H9 (cell line): ENCODE measurements at regions not wholly inside any gene's neighbourhood (a gene's known extent, or its start where the extent isn't known, plus 50 kb on each side); places are given as distances from the start of the nearest gene placed in this dataset.

Experiments used
- DNase-seq: peaks from one replicate; pipeline ENCODE4 v3.0.0-alpha.2; 2017
- H2AFZ ChIP-seq: one replicate; pipeline ENCODE4 v1.6.1; 2013; ENCODE audit warnings: mild to moderate bottlenecking, low read length, control low read depth, moderate library complexity
- H2AK5ac ChIP-seq: 2 replicates; pipeline ENCODE4 v1.6.1; 2013; ENCODE audit warnings: low read length, control low read depth, mixed read lengths; ENCODE audit not compliant: insufficient read length
- H2BK120ac ChIP-seq: one replicate; pipeline ENCODE4 v1.6.1; 2013; ENCODE audit warnings: low read depth, mild to moderate bottlenecking, low read length, control low read depth, inconsistent platforms; ENCODE audit not compliant: poor library complexity, severe bottlenecking
- H2BK12ac ChIP-seq: 2 replicates; pipeline ENCODE4 v1.6.1; 2013; ENCODE audit warnings: low read length, control low read depth, mixed read lengths, low read depth; ENCODE audit not compliant: insufficient read length
- H2BK15ac ChIP-seq: 2 replicates; pipeline ENCODE4 v1.6.1; 2013; ENCODE audit warnings: low read depth, low read length, control low read depth
- H2BK20ac ChIP-seq: one replicate; pipeline ENCODE4 v1.6.1; 2013; ENCODE audit warnings: low read depth, mild to moderate bottlenecking, low read length, control low read depth, inconsistent platforms; ENCODE audit not compliant: poor library complexity, severe bottlenecking
- H2BK5ac ChIP-seq: 2 replicates; pipeline ENCODE4 v1.6.1; 2013; ENCODE audit warnings: low read length, control low read depth, mixed read lengths; ENCODE audit not compliant: insufficient read length
- H3K14ac ChIP-seq: 2 replicates; pipeline ENCODE4 v1.6.1; 2013; ENCODE audit warnings: low read length, control low read depth; ENCODE audit not compliant: insufficient read depth
- H3K18ac ChIP-seq: 2 replicates; pipeline ENCODE4 v1.6.1; 2013; ENCODE audit warnings: low read depth, mild to moderate bottlenecking, mixed read lengths, low read length, control low read depth; ENCODE audit not compliant: insufficient read length
- H3K23ac ChIP-seq: 2 replicates; pipeline ENCODE4 v1.6.1; 2013; ENCODE audit warnings: low read length, control low read depth, mixed read lengths, low read depth; ENCODE audit not compliant: insufficient read length
- H3K23me2 ChIP-seq: 2 replicates; pipeline ENCODE4 v1.6.1; 2013; ENCODE audit warnings: low read depth, mild to moderate bottlenecking, mixed read lengths, low read length, control low read depth; ENCODE audit not compliant: insufficient read length, poor library complexity, severe bottlenecking
- H3K27ac ChIP-seq: 2 replicates; pipeline ENCODE4 v1.5.1; 2013; ENCODE audit warnings: low read length, control low read depth, mixed read lengths, low read depth; ENCODE audit not compliant: insufficient read length
- H3K27me3 ChIP-seq: 2 replicates; pipeline ENCODE4 v1.6.1; 2013; ENCODE audit warnings: low read length, control low read depth, inconsistent platforms; ENCODE audit not compliant: insufficient read depth
- H3K4ac ChIP-seq: 2 replicates; pipeline ENCODE4 v1.6.1; 2013; ENCODE audit warnings: low read depth, mild to moderate bottlenecking, control low read depth, inconsistent platforms, low read length, moderate library complexity
- H3K4me1 ChIP-seq: 2 replicates; pipeline ENCODE4 v1.6.1; 2013; ENCODE audit warnings: low read length, control low read depth, inconsistent platforms; ENCODE audit not compliant: insufficient read depth
- H3K4me2 ChIP-seq: 2 replicates; pipeline ENCODE4 v1.6.1; 2013; ENCODE audit warnings: low read length, control low read depth, mixed read lengths; ENCODE audit not compliant: insufficient read length, insufficient read depth
- H3K56ac ChIP-seq: 2 replicates; pipeline ENCODE4 v1.6.1; 2013; ENCODE audit warnings: low read depth, mild to moderate bottlenecking, mixed read lengths, low read length, control low read depth; ENCODE audit not compliant: insufficient read length
- H3K79me1 ChIP-seq: 2 replicates; pipeline ENCODE4 v1.6.1; 2013; ENCODE audit warnings: low read depth, mild to moderate bottlenecking, moderate library complexity, low read length, control low read depth, inconsistent platforms; ENCODE audit not compliant: insufficient read depth, poor library complexity, severe bottlenecking
- H3K79me2 ChIP-seq: 2 replicates; pipeline ENCODE4 v1.6.1; 2013; ENCODE audit warnings: low read length, control low read depth, inconsistent platforms; ENCODE audit not compliant: insufficient read depth
- H3K9ac ChIP-seq: 2 replicates; pipeline ENCODE4 v1.6.1; 2013; ENCODE audit warnings: low read length, control low read depth, mixed read lengths; ENCODE audit not compliant: insufficient read length; ENCODE audit errors: extremely low read depth
- H3K9me3 ChIP-seq: one replicate; pipeline ENCODE4 v1.6.1; 2013; ENCODE audit warnings: low read depth, low read length, inconsistent platforms; ENCODE audit not compliant: control insufficient read depth
- H3T11ph ChIP-seq: one replicate; pipeline ENCODE4 v1.6.1; 2013; ENCODE audit warnings: mild to moderate bottlenecking, low read length, control low read depth, inconsistent platforms
- H4K20me1 ChIP-seq: one replicate; pipeline ENCODE4 v1.6.1; 2013; ENCODE audit not compliant: control insufficient read depth, insufficient read length, insufficient read depth
- H4K5ac ChIP-seq: 2 replicates; pipeline ENCODE4 v1.6.1; 2013; ENCODE audit warnings: low read depth, mild to moderate bottlenecking, mixed read lengths, low read length, control low read depth; ENCODE audit not compliant: insufficient read length
- H4K8ac ChIP-seq: replicated peaks from 2 replicates; pipeline ENCODE4 v1.6.1; 2013; ENCODE audit warnings: low read length, control low read depth, mixed read lengths, low read depth; ENCODE audit not compliant: insufficient read length
- H4K91ac ChIP-seq: 2 replicates; pipeline ENCODE4 v1.6.1; 2013; ENCODE audit warnings: low read depth, mild to moderate bottlenecking, moderate library complexity, mixed read lengths, low read length, control low read depth; ENCODE audit not compliant: insufficient read length
- H3K27ac Mint-ChIP-seq, 3 experiments: 2 replicates in 2 of 3; 3 replicates in 1 of 3; pipeline ENCODE4 v1.8.0; 2020 to 2021; ENCODE audit warnings: mixed read lengths in 3 of 3, mild to moderate bottlenecking in 1 of 3, moderate library complexity in 1 of 3
- H3K27me3 Mint-ChIP-seq: 2 replicates; pipeline ENCODE4 v1.8.0; 2021; ENCODE audit warnings: low read depth, mild to moderate bottlenecking, moderate library complexity, mixed read lengths
- H3K36me3 Mint-ChIP-seq, 3 experiments: 2 replicates in 2 of 3; 3 replicates in 1 of 3; pipeline ENCODE4 v1.8.0; 2020 to 2021; ENCODE audit warnings: low read depth in 3 of 3, mixed read lengths in 3 of 3; ENCODE audit not compliant: insufficient read depth in 1 of 3
- H3K4me1 Mint-ChIP-seq, 2 experiments: 2 replicates each; pipeline ENCODE4 v1.8.0; 2020; ENCODE audit warnings: mixed read lengths in 2 of 2
- H3K4me3 Mint-ChIP-seq, 2 experiments: 2 replicates in 1 of 2; 3 replicates in 1 of 2; pipeline ENCODE4 v1.8.0; 2020 to 2021; ENCODE audit warnings: mild to moderate bottlenecking in 2 of 2, mixed read lengths in 2 of 2, moderate library complexity in 1 of 2
- H3K9me3 Mint-ChIP-seq, 2 experiments: 2 replicates in 1 of 2; 3 replicates in 1 of 2; pipeline ENCODE4 v1.8.0; 2020; ENCODE audit warnings: mild to moderate bottlenecking in 2 of 2, mixed read lengths in 2 of 2, moderate library complexity in 1 of 2
- WGBS: extraction: QIAGEN DNeasy Blood & Tissue Kit; methylation state at CpG from one replicate; pipeline ENCODE4 v1.1.7; 2013; ENCODE audit warnings: missing lambda C conversion rate, low lambda C conversion rate, mixed read lengths; ENCODE audit not compliant: insufficient read length; ENCODE audit errors: extremely low coverage; 5-methylcytosine and 5-hydroxymethylcytosine counted together
- TF ChIP-seq, protein P1 (sequence below): fragments of 200-600 bp; sonication (generic); conservative IDR thresholded peaks from 3 replicates; pipeline ENCODE4 v1.8.0; 2021; ENCODE audit warnings: antibody characterized with exemption, mild to moderate bottlenecking

GRCh38 chr3:189490749-189491148 is 140.4 kb upstream of the TP63 start:
- Histone ChIP-seq H3K4me1 (no peaks in the 10 kb centered on the region), H3K27me3 (no peaks in the 10 kb centered on the region), H2AFZ (no peak overlapping the region), H4K20me1 (no peaks in the 10 kb centered on the region), H3K4me2 (no peak overlapping the region), H2BK15ac (no peak overlapping the region), H2BK120ac (no peak overlapping the region), H2AK5ac (no peak overlapping the region), H3K79me1 (no peaks in the 10 kb centered on the region), H3K23me2 (no peaks in the 10 kb centered on the region), H3K27ac (no peak overlapping the region), H3K79me2 (no peaks in the 10 kb centered on the region), H3K18ac (no peak overlapping the region), H3T11ph (no peak overlapping the region), H3K14ac (no peak overlapping the region), H3K9ac (no peak overlapping the region), H3K56ac (no peak overlapping the region), H3K4ac (no peak overlapping the region), H2BK5ac (no peak overlapping the region), H3K9me3 (no peaks in the 10 kb centered on the region), H2BK20ac (no peak overlapping the region), H2BK12ac (no peak overlapping the region), H4K91ac (no peak overlapping the region), H4K5ac (no peak overlapping the region), H4K8ac (no peak overlapping the region), H3K23ac (no peak overlapping the region)
- Mint-ChIP-seq H3K4me3 (no peak overlapping the region), H3K9me3 (no peaks in the 10 kb centered on the region), H3K27me3 (no peaks in the 10 kb centered on the region), H3K27ac (no peak overlapping the region; a peak in 1 of 7 replicates), H3K4me1 (peaks cover 3 to 4% of the 10 kb centered on the region in 2 experiments; a peak in 3 of 4 replicates), H3K36me3 (no peaks in the 10 kb centered on the region)
- TF ChIP-seq, protein P1, sequence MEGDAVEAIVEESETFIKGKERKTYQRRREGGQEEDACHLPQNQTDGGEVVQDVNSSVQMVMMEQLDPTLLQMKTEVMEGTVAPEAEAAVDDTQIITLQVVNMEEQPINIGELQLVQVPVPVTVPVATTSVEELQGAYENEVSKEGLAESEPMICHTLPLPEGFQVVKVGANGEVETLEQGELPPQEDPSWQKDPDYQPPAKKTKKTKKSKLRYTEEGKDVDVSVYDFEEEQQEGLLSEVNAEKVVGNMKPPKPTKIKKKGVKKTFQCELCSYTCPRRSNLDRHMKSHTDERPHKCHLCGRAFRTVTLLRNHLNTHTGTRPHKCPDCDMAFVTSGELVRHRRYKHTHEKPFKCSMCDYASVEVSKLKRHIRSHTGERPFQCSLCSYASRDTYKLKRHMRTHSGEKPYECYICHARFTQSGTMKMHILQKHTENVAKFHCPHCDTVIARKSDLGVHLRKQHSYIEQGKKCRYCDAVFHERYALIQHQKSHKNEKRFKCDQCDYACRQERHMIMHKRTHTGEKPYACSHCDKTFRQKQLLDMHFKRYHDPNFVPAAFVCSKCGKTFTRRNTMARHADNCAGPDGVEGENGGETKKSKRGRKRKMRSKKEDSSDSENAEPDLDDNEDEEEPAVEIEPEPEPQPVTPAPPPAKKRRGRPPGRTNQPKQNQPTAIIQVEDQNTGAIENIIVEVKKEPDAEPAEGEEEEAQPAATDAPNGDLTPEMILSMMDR, result no peak
- DNase-seq, result no peak
- WGBS, result no CpG with 5 or more reads among the region's 3 CpGs
